HepG2 (cell line): ENCODE measurements at regions not wholly inside any gene's neighbourhood (a gene's known extent, or its start where the extent isn't known, plus 50 kb on each side); places are given as distances from the start of the nearest gene placed in this dataset.

ENCODE experiments used
- CAMTA2 ChIP-seq: sonication (generic); formaldehyde crosslinking; IDR thresholded peaks from 2 replicates; pipeline ENCODE4 v1.4.0; 2020; ENCODE audit warnings: mild to moderate bottlenecking, missing genetic modification reagents, borderline replicate concordance
- DNMT1 ChIP-seq: sonication (generic); formaldehyde crosslinking; IDR thresholded peaks from 2 replicates; pipeline ENCODE4 v1.5.1; 2020; ENCODE audit warnings: mild to moderate bottlenecking, missing genetic modification reagents
- XRCC5 ChIP-seq: fragments of 200-400 bp; formaldehyde crosslinking; optimal IDR thresholded peaks from 2 replicates; pipeline ENCODE3; 2017; ENCODE audit warnings: mild to moderate bottlenecking, low read length
- ZBED4 ChIP-seq: sonication (generic); formaldehyde crosslinking; IDR thresholded peaks from 2 replicates; pipeline ENCODE4 v1.4.0; 2020; ENCODE audit warnings: missing genetic modification reagents, borderline replicate concordance
- ZBTB21 ChIP-seq: sonication (generic); formaldehyde crosslinking; IDR thresholded peaks from 2 replicates; pipeline ENCODE4 v1.4.0; 2020; ENCODE audit warnings: missing genetic modification reagents
- ZBTB3 ChIP-seq: sonication (generic); formaldehyde crosslinking; IDR thresholded peaks from 2 replicates; pipeline ENCODE4 v1.4.0; 2020; ENCODE audit warnings: low read depth, mild to moderate bottlenecking, moderate library complexity, missing genetic modification reagents, borderline replicate concordance
- ZNF687 ChIP-seq: sonication (generic); formaldehyde crosslinking; IDR thresholded peaks from 2 replicates; pipeline ENCODE4 v1.5.1; 2020; ENCODE audit warnings: mild to moderate bottlenecking, missing genetic modification reagents, moderate library complexity
- TF ChIP-seq, protein P1 (sequence below), 2 experiments: sonication (generic) in 1 of 2; formaldehyde crosslinking in 1 of 2; IDR thresholded peaks; 2 replicates each; pipeline versions ENCODE4 v1.4.0 to v1.6.1; 2016 to 2020; ENCODE audit warnings: borderline replicate concordance in 1 of 2, low read depth in 1 of 2, mild to moderate bottlenecking in 1 of 2, missing genetic modification reagents in 1 of 2
- TF ChIP-seq, protein P2 (sequence below): sonication (generic); formaldehyde crosslinking; IDR thresholded peaks from 2 replicates; pipeline ENCODE4 v1.5.0; 2020; ENCODE audit warnings: mild to moderate bottlenecking, missing genetic modification reagents, borderline replicate concordance

DNA sequence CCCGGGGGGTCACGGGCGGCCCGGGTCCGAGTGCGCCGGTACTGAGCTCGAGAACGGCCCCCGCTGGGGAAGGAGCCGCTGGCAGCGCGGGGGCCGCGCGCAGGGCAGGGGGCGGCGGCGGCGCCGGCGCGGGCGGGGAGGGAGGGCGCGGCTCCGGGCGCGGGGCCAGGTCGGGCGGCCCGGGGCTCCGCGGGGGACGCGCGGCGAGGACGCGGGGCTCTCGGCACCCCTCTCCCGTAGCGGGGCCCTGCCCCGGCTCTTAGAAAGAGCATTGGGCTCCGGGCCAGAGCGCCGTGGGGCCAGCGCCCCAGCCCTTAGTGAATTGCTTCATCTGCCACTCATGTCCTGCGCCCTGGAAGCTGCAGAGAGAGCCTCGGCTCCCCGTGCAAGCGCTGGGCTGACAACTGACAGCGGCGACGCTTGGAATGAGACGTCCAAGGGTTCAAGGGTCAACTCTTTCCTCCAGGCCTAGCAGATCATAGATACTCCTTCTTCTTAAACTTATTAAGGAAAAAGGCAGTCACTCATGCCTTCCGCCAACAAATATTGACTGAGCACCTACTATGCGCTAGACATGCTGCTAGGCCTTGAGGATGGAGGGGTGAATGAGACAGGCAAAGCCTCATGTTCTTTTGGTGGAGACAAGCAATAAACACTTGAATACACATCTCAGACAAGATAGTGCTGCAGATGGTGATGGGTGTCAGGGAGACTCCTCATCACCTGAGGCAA lies 140.8 kb downstream of the SMAD6 start (continued):
- TF ChIP-seq ZNF687 (CRISPR knock-in tag) (peak; percentile 39), XRCC5 (peak; percentile 31), CAMTA2 (CRISPR knock-in tag) (no peak), ZBTB21 (CRISPR knock-in tag) (no peak), DNMT1 (no peak), ZBTB3 (no peak), ZBED4 (CRISPR knock-in tag) (0 out of 2 replicates have a peak, but pooled peaks have one; percentile 19)
- TF ChIP-seq, protein P1, sequence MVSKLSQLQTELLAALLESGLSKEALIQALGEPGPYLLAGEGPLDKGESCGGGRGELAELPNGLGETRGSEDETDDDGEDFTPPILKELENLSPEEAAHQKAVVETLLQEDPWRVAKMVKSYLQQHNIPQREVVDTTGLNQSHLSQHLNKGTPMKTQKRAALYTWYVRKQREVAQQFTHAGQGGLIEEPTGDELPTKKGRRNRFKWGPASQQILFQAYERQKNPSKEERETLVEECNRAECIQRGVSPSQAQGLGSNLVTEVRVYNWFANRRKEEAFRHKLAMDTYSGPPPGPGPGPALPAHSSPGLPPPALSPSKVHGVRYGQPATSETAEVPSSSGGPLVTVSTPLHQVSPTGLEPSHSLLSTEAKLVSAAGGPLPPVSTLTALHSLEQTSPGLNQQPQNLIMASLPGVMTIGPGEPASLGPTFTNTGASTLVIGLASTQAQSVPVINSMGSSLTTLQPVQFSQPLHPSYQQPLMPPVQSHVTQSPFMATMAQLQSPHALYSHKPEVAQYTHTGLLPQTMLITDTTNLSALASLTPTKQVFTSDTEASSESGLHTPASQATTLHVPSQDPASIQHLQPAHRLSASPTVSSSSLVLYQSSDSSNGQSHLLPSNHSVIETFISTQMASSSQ (IDR thresholded peaks at IDR 0.05; ENCODE audit: low read depth), result no peak
- TF ChIP-seq, protein P1 (CRISPR knock-in tag; IDR thresholded peaks at IDR 0.05; ENCODE audit: borderline replicate concordance), result no peak
- TF ChIP-seq, protein P2, sequence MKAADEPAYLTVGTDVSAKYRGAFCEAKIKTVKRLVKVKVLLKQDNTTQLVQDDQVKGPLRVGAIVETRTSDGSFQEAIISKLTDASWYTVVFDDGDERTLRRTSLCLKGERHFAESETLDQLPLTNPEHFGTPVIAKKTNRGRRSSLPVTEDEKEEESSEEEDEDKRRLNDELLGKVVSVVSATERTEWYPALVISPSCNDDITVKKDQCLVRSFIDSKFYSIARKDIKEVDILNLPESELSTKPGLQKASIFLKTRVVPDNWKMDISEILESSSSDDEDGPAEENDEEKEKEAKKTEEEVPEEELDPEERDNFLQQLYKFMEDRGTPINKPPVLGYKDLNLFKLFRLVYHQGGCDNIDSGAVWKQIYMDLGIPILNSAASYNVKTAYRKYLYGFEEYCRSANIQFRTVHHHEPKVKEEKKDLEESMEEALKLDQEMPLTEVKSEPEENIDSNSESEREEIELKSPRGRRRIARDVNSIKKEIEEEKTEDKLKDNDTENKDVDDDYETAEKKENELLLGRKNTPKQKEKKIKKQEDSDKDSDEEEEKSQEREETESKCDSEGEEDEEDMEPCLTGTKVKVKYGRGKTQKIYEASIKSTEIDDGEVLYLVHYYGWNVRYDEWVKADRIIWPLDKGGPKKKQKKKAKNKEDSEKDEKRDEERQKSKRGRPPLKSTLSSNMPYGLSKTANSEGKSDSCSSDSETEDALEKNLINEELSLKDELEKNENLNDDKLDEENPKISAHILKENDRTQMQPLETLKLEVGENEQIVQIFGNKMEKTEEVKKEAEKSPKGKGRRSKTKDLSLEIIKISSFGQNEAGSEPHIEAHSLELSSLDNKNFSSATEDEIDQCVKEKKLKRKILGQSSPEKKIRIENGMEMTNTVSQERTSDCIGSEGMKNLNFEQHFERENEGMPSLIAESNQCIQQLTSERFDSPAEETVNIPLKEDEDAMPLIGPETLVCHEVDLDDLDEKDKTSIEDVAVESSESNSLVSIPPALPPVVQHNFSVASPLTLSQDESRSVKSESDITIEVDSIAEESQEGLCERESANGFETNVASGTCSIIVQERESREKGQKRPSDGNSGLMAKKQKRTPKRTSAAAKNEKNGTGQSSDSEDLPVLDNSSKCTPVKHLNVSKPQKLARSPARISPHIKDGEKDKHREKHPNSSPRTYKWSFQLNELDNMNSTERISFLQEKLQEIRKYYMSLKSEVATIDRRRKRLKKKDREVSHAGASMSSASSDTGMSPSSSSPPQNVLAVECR, result peak; percentile 31; the same call in 1 of the 2 replicates
